ENCODE measurements at regions not wholly inside any gene's neighbourhood (a gene's known extent, or its start where the extent isn't known, plus 50 kb on each side); places are given as distances from the start of the nearest gene placed in this dataset.

DNA sequence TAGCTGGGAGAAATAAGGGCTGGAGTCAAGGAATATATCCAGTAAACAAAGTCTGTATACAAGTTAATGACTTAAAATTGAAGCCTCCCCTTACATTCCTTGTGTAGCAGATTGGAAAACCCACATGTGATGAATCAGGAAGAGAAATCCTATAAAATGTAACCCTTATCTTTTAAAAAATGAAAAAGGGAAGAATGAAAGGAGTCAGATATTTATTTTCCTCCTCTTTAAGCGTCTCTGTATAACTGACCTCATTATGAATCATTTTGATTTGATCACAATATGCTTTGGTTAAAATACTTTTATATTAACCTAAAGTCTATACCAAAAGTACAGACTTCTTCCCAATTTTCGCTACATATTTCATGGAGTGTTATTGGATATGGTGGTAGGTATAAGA is 316.3 kb upstream of the STAC start:
- Histone ChIP-seq H2AK5ac (ENCODE audit: low read depth, low read length) (no peak overlapping the region), H4K91ac (replicated peaks; ENCODE audit: insufficient read length, low read length) (no peak overlapping the region), H3K36me3 (ENCODE audit: control insufficient read depth in 2 of 4, insufficient read depth in 4 of 4, low read length in 3 of 4) (no peaks in the 10 kb centered on the region), H2BK12ac (ENCODE audit: low read depth, low read length) (no peak overlapping the region), H3K27me3 (replicated peaks in 1 of 4; ENCODE audit: control insufficient read depth in 3 of 4, extremely low read depth in 1 of 4, insufficient read depth in 3 of 4, low read length in 3 of 4) (no peaks in the 10 kb centered on the region), H3K4me3 (ENCODE audit: extremely low read depth in 1 of 4, insufficient read depth in 2 of 4, low read depth in 3 of 4, low read length in 4 of 4) (no peak overlapping the region), H3K4ac (replicated peaks; ENCODE audit: insufficient read length, low read depth, low read length) (no peak overlapping the region), H3K56ac (replicated peaks; ENCODE audit: insufficient read length, low read depth, low read length) (no peak overlapping the region), H3K4me2 (ENCODE audit: insufficient read depth in 1 of 2, low read depth in 2 of 2, low read length in 2 of 2) (no peak overlapping the region), H4K8ac (ENCODE audit: extremely low read depth, insufficient read depth, low read length) (no peak overlapping the region), H3K27ac (ENCODE audit: low read depth, low read length) (no peak overlapping the region), H2BK120ac (replicated peaks; ENCODE audit: low read depth, low read length) (no peak overlapping the region), H2AFZ (ENCODE audit: low read length) (no peak overlapping the region), H2BK5ac (ENCODE audit: low read depth, low read length) (no peak overlapping the region), H3K23me2 (ENCODE audit: low read depth, low read length) (no peaks in the 10 kb centered on the region), H3K79me1 (ENCODE audit: low read depth, low read length) (no peaks in the 10 kb centered on the region), H2BK15ac (ENCODE audit: low read length) (no peak overlapping the region), H2BK20ac (ENCODE audit: low read length) (no peak overlapping the region), H4K5ac (ENCODE audit: insufficient read length, low read depth, low read length) (no peak overlapping the region), H3K9me3 (ENCODE audit: insufficient read depth in 2 of 2, low read depth in 1 of 2, low read length in 1 of 2) (no peaks in the 10 kb centered on the region), H3K18ac (ENCODE audit: extremely low read depth, low read length) (no peak overlapping the region), H3K4me1 (replicated peaks in 1 of 4; ENCODE audit: control insufficient read depth in 3 of 4, insufficient read depth in 4 of 4, low read length in 3 of 4) (no peaks in the 10 kb centered on the region), H3K14ac (ENCODE audit: insufficient read length) (no peak overlapping the region), H4K20me1 (replicated peaks in 1 of 2; ENCODE audit: control insufficient read depth in 1 of 2, insufficient read depth in 2 of 2, low read length in 2 of 2) (no peaks in the 10 kb centered on the region), H3K9ac (replicated peaks in 1 of 4; ENCODE audit: extremely low read depth in 1 of 4, low read depth in 3 of 4, low read length in 3 of 4) (no peak overlapping the region), H3K23ac (ENCODE audit: insufficient read length) (no peak overlapping the region), H3K79me2 (ENCODE audit: control insufficient read depth in 1 of 2, insufficient read depth in 2 of 2, low read length in 2 of 2) (no peaks in the 10 kb centered on the region)
- no peak for FAIRE-seq
- TF ChIP-seq POLR2AphosphoS5 (IDR thresholded peaks at IDR 0.05; ENCODE audit: low read depth, low read length) (no peak), CREB1 (IDR thresholded peaks at IDR 0.05) (no peak), NRF1 (IDR thresholded peaks at IDR 0.05; ENCODE audit: low read depth, low read length) (no peak), TBP (IDR thresholded peaks at IDR 0.05; ENCODE audit: low read depth, low read length) (no peak)
- 85% methylated on average over 2 of the region's 2 CpGs; no CpG with 5 or more reads in 1 of the 2 experiments for WGBS, 2 experiments (ENCODE audit: extremely low coverage in 1 of 2, insufficient coverage in 1 of 2, insufficient read length in 1 of 2, insufficient replicate concordance in 2 of 2, low coverage in 1 of 2, low lambda C conversion rate in 2 of 2, missing lambda C conversion rate in 1 of 2)
- DNase-seq (ENCODE audit: low read depth in 1 of 2, low spot score in 2 of 2), result no peak
- POLR2A ChIA-PET (ENCODE audit: partially characterized antibody), result no interaction called here
- CTCF ChIA-PET (ENCODE audit: partially characterized antibody), result no interaction called here

Measured in H1 (cell line).